Liver (tissue), 8 donors: ENCODE measurements at regions not wholly inside any gene's neighbourhood (a gene's known extent, or its start where the extent isn't known, plus 50 kb on each side); places are given as distances from the start of the nearest gene placed in this dataset.

Experiments
- DNase-seq: peaks from one replicate; pipeline ENCODE4 v3.0.0-alpha.2; 2017; ENCODE audit warnings: low spot score
- H3K27ac ChIP-seq, 2 donors: one replicate each; pipeline ENCODE4 v1.7.0; 2013; ENCODE audit warnings: inconsistent platforms in 2 of 2, low read length in 2 of 2, control low read depth in 1 of 2, low read depth in 1 of 2, mild to moderate bottlenecking in 1 of 2
- H3K27me3 ChIP-seq, 4 donors: one replicate each; pipeline versions ENCODE4 v1.6.1 to v1.7.0; 2013; ENCODE audit warnings: low read length in 3 of 4, inconsistent platforms in 1 of 4, mild to moderate bottlenecking in 1 of 4, moderate library complexity in 1 of 4; ENCODE audit not compliant: control insufficient read depth in 4 of 4, insufficient read depth in 4 of 4
- H3K36me3 ChIP-seq, 4 donors: one replicate each; pipeline versions ENCODE4 v1.6.1 to v1.7.0; 2013; ENCODE audit warnings: low read length in 3 of 4, mild to moderate bottlenecking in 3 of 4, low read depth in 1 of 4, moderate library complexity in 1 of 4; ENCODE audit not compliant: control insufficient read depth in 4 of 4, insufficient read depth in 3 of 4
- H3K4me1 ChIP-seq, 4 donors: one replicate each; pipeline versions ENCODE4 v1.6.1 to v1.7.0; 2013; ENCODE audit warnings: low read length in 3 of 4, mild to moderate bottlenecking in 3 of 4, moderate library complexity in 1 of 4; ENCODE audit not compliant: control insufficient read depth in 4 of 4, insufficient read depth in 4 of 4
- H3K4me3 ChIP-seq, 3 donors: one replicate each; pipeline versions ENCODE4 v1.6.1 to v1.7.0; 2013; ENCODE audit warnings: low read length in 3 of 3, control low read depth in 1 of 3, low read depth in 1 of 3, mild to moderate bottlenecking in 1 of 3
- H3K9ac ChIP-seq, 2 donors: one replicate each; pipeline ENCODE4 v1.7.0; 2013; ENCODE audit warnings: low read length in 2 of 2, mild to moderate bottlenecking in 2 of 2, moderate library complexity in 2 of 2, control low read depth in 1 of 2, low read depth in 1 of 2
- H3K9me3 ChIP-seq, 4 donors: one replicate each; pipeline versions ENCODE4 v1.6.1 to v1.7.0; 2013; ENCODE audit warnings: low read length in 3 of 4; ENCODE audit not compliant: control insufficient read depth in 4 of 4
- ATF3 ChIP-seq: IDR thresholded peaks from 2 replicates; pipeline ENCODE4 v1.6.1; 2016; ENCODE audit warnings: antibody characterized with exemption
- CTCF ChIP-seq: fragments of 150-350 bp; IDR thresholded peaks from 2 replicates; pipeline ENCODE4 v1.5.1; 2017; ENCODE audit warnings: improper control_type of control experiment, low read depth, low read length; ENCODE audit not compliant: missing input control
- EGR1 ChIP-seq, 2 donors: IDR thresholded peaks; 2 replicates each; pipeline ENCODE4 v1.6.1; 2016 to 2018; ENCODE audit warnings: antibody characterized with exemption in 2 of 2, low read depth in 2 of 2
- FOXA1 ChIP-seq: IDR thresholded peaks from 2 replicates; pipeline ENCODE4 v1.6.1; 2016; ENCODE audit warnings: antibody characterized with exemption
- FOXA2 ChIP-seq: IDR thresholded peaks from 2 replicates; pipeline ENCODE4 v1.6.1; 2016; ENCODE audit warnings: antibody characterized with exemption
- GABPA ChIP-seq, 2 donors: IDR thresholded peaks in 1 of 2; conservative IDR thresholded peaks in 1 of 2; 2 replicates each; pipeline ENCODE4 v1.6.1; 2016; ENCODE audit warnings: antibody characterized with exemption in 2 of 2, mild to moderate bottlenecking in 1 of 2, moderate library complexity in 1 of 2
- HNF4A ChIP-seq, 2 donors: conservative IDR thresholded peaks; 2 replicates each; pipeline ENCODE4 v1.6.1; 2016; ENCODE audit warnings: antibody characterized with exemption in 2 of 2, mild to moderate bottlenecking in 2 of 2
- HNF4G ChIP-seq: IDR thresholded peaks from 2 replicates; pipeline ENCODE4 v1.6.1; 2016; ENCODE audit warnings: antibody characterized with exemption
- JUND ChIP-seq, 2 donors: IDR thresholded peaks; 2 replicates each; pipeline ENCODE4 v1.6.1; 2016; ENCODE audit warnings: antibody characterized with exemption in 2 of 2
- MAX ChIP-seq: IDR thresholded peaks from 2 replicates; pipeline ENCODE4 v1.6.1; 2016; ENCODE audit warnings: antibody characterized with exemption
- NR2F2 ChIP-seq: IDR thresholded peaks from 2 replicates; pipeline ENCODE4 v1.6.1; 2016; ENCODE audit warnings: antibody characterized with exemption
- RAD21 ChIP-seq, 2 donors: IDR thresholded peaks; 2 replicates each; pipeline ENCODE4 v1.6.1; 2016; ENCODE audit warnings: antibody characterized with exemption in 2 of 2, mild to moderate bottlenecking in 2 of 2
- REST ChIP-seq: IDR thresholded peaks from 2 replicates; pipeline ENCODE4 v1.6.1; 2016; ENCODE audit warnings: antibody characterized with exemption, mild to moderate bottlenecking
- RXRA ChIP-seq, 2 donors: IDR thresholded peaks; 2 replicates each; pipeline ENCODE4 v1.6.1; 2017 to 2018; ENCODE audit warnings: antibody characterized with exemption in 2 of 2, mild to moderate bottlenecking in 1 of 2
- SP1 ChIP-seq: IDR thresholded peaks from 2 replicates; pipeline ENCODE4 v1.6.1; 2018; ENCODE audit warnings: antibody characterized with exemption, mild to moderate bottlenecking
- TAF1 ChIP-seq: conservative IDR thresholded peaks from 2 replicates; pipeline ENCODE4 v1.6.1; 2016; ENCODE audit warnings: antibody characterized with exemption, mild to moderate bottlenecking
- YY1 ChIP-seq: IDR thresholded peaks from 2 replicates; pipeline ENCODE4 v1.6.1; 2016; ENCODE audit warnings: antibody characterized with exemption, mild to moderate bottlenecking
- ZBTB33 ChIP-seq: IDR thresholded peaks from 2 replicates; pipeline ENCODE4 v1.6.1; 2016; ENCODE audit warnings: antibody characterized with exemption
- WGBS: extraction: QIAGEN DNeasy Blood & Tissue Kit; methylation state at CpG from one replicate; pipeline ENCODE4 v1.1.7; 2013; 5-methylcytosine and 5-hydroxymethylcytosine counted together
- donor health status: healthy.
- donor health status: healthy.
- donor health status: healthy.
- donor health status: healthy.
- donor health status: healthy.

- TF ChIP-seq RXRA (IDR thresholded peaks at IDR 0.05) (peak in 1 of 2 donors; percentile 43), HNF4G (no peak)
- 20% methylated on average over 2 of the region's 2 CpGs for WGBS
- no peak overlapping the region for H3K27ac ChIP-seq
- no peak overlapping the region for H3K9ac ChIP-seq
- no peaks in the 10 kb centered on the region for H3K36me3 ChIP-seq
- H3K27me3 ChIP-seq = no peaks in the 10 kb centered on the region
- no peak overlapping the region for H3K4me3 ChIP-seq
- no peaks in the 10 kb centered on the region for H3K9me3 ChIP-seq
- DNase-seq = no peak
- H3K4me1 ChIP-seq = no peaks in the 10 kb centered on the region
These were observed 796.8 kb upstream of the KLHL1 start for GRCh38 chr13:70905035-70905434.

- H3K9me3 ChIP-seq = no peaks in the 10 kb centered on the region
- no peak overlapping the region for H3K9ac ChIP-seq
- H3K27me3 ChIP-seq = no peaks in the 10 kb centered on the region
- H3K27ac ChIP-seq = no peak overlapping the region
- DNase-seq = no peak
- H3K4me3 ChIP-seq = no peak overlapping the region
- TF ChIP-seq CTCF = no peak
- no peak for TF ChIP-seq NR2F2
- TF ChIP-seq MAX = no peak
- no peak for TF ChIP-seq RXRA (IDR thresholded peaks at IDR 0.05)
- TF ChIP-seq HNF4G = no peak
- no peak for TF ChIP-seq HNF4A (conservative IDR thresholded peaks at IDR 0.05)
- TF ChIP-seq JUND (IDR thresholded peaks at IDR 0.05) = no peak
- TF ChIP-seq ATF3 = no peak
- TF ChIP-seq EGR1 (IDR thresholded peaks at IDR 0.05; ENCODE audit: low read depth in 2 of 2) = no peak
- TF ChIP-seq FOXA2 = no peak
- TF ChIP-seq FOXA1 = no peak
- no peak for TF ChIP-seq YY1
- no peak for TF ChIP-seq RAD21 (IDR thresholded peaks at IDR 0.05)
- no peak for TF ChIP-seq GABPA (IDR thresholded peaks at IDR 0.05 in 1 of 2, conservative IDR thresholded peaks at IDR 0.05 in 1 of 2)
- H3K4me1 ChIP-seq = no peaks in the 10 kb centered on the region
- no peaks in the 10 kb centered on the region for H3K36me3 ChIP-seq
These were observed 787.9 kb upstream of the KLHL1 start for GRCh38 chr13:70896136-70896535.

GRCh38 chr13:70895599-70895998 is 787.3 kb upstream of the KLHL1 start:
- Histone ChIP-seq H3K27ac (no peak overlapping the region), H3K9ac (no peak overlapping the region), H3K4me3 (no peak overlapping the region), H3K36me3 (no peaks in the 10 kb centered on the region), H3K27me3 (no peaks in the 10 kb centered on the region), H3K4me1 (no peaks in the 10 kb centered on the region), H3K9me3 (no peaks in the 10 kb centered on the region)
- no peak for DNase-seq
- 85% methylated on average over 3 of the region's 3 CpGs for WGBS
- TF ChIP-seq HNF4A (conservative IDR thresholded peaks at IDR 0.05) (no peak), NR2F2 (no peak), CTCF (no peak), EGR1 (IDR thresholded peaks at IDR 0.05; ENCODE audit: low read depth in 2 of 2) (no peak), RAD21 (IDR thresholded peaks at IDR 0.05) (no peak), JUND (IDR thresholded peaks at IDR 0.05) (no peak), GABPA (IDR thresholded peaks at IDR 0.05 in 1 of 2, conservative IDR thresholded peaks at IDR 0.05 in 1 of 2) (no peak), TAF1 (no peak), ZBTB33 (no peak), REST (no peak), YY1 (no peak), SP1 (no peak), MAX (no peak)
